ENCODE measurements at regions not wholly inside any gene's neighbourhood (a gene's known extent, or its start where the extent isn't known, plus 50 kb on each side); places are given as distances from the start of the nearest gene placed in this dataset.

GRCh38 chr4:35734381-35735098, 509.8 kb downstream of the ARAP2 start:
- Histone ChIP-seq H3K9me2 (replicated peaks; ENCODE audit: low read depth, low read length) (no peaks in the 10 kb centered on the region), H3K79me2 (ENCODE audit: insufficient read depth, low read length) (no peaks in the 10 kb centered on the region), H3K4me1 (ENCODE audit: insufficient read depth, low read length, poor library complexity, severe bottlenecking) (no peaks in the 10 kb centered on the region), H3K9ac (ENCODE audit: low read depth, low read length, poor library complexity, severe bottlenecking) (no peak overlapping the region), H3K27me3 (ENCODE audit: insufficient read depth, low read length, poor library complexity, severe bottlenecking) (no peaks in the 10 kb centered on the region), H3K4me3 (ENCODE audit: low read length, poor library complexity, severe bottlenecking) (no peak overlapping the region), H3F3A (ENCODE audit: low read depth) (no peaks in the 10 kb centered on the region), H3K4me2 (ENCODE audit: low read depth, low read length, poor library complexity, severe bottlenecking) (no peak overlapping the region), H3K36me3 (ENCODE audit: insufficient read depth, low read length) (no peaks in the 10 kb centered on the region), H4K20me1 (ENCODE audit: insufficient read depth, low read length, poor library complexity, severe bottlenecking) (no peaks in the 10 kb centered on the region), H3K9me3 (ENCODE audit: insufficient read depth, low read depth, low read length) (no peaks in the 10 kb centered on the region), H2AFZ (ENCODE audit: low read length) (no peak overlapping the region)
- TF ChIP-seq EZH2phosphoT487 (IDR thresholded peaks at IDR 0.05; ENCODE audit: borderline replicate concordance) (no peak), CTCF (conservative IDR thresholded peaks at IDR 0.05; ENCODE audit: low read length) (no peak)

GRCh38 chr4:35739308-35739707, 505.0 kb downstream of the ARAP2 start:
- Histone ChIP-seq H3F3A (ENCODE audit: low read depth) (no peaks in the 10 kb centered on the region), H3K4me2 (ENCODE audit: low read depth, low read length, poor library complexity, severe bottlenecking) (no peak overlapping the region), H4K20me1 (ENCODE audit: insufficient read depth, low read length, poor library complexity, severe bottlenecking) (no peaks in the 10 kb centered on the region), H3K9me2 (replicated peaks; ENCODE audit: low read depth, low read length) (no peaks in the 10 kb centered on the region), H3K36me3 (ENCODE audit: insufficient read depth, low read length) (no peaks in the 10 kb centered on the region), H3K27me3 (ENCODE audit: insufficient read depth, low read length, poor library complexity, severe bottlenecking) (no peaks in the 10 kb centered on the region), H3K79me2 (ENCODE audit: insufficient read depth, low read length) (no peaks in the 10 kb centered on the region), H2AFZ (ENCODE audit: low read length) (no peak overlapping the region), H3K4me1 (ENCODE audit: insufficient read depth, low read length, poor library complexity, severe bottlenecking) (no peaks in the 10 kb centered on the region), H3K9me3 (ENCODE audit: insufficient read depth, low read depth, low read length) (no peaks in the 10 kb centered on the region), H3K9ac (ENCODE audit: low read depth, low read length, poor library complexity, severe bottlenecking) (no peak overlapping the region), H3K4me3 (ENCODE audit: low read length, poor library complexity, severe bottlenecking) (no peak overlapping the region)
- TF ChIP-seq CTCF (conservative IDR thresholded peaks at IDR 0.05; ENCODE audit: low read length) (no peak), EZH2phosphoT487 (IDR thresholded peaks at IDR 0.05; ENCODE audit: borderline replicate concordance) (no peak)

GRCh38 chr4:35754047-35754446, 490.3 kb downstream of the ARAP2 start:
- Histone ChIP-seq H3K4me2 (ENCODE audit: low read depth, low read length, poor library complexity, severe bottlenecking) (no peak overlapping the region), H3K4me1 (ENCODE audit: insufficient read depth, low read length, poor library complexity, severe bottlenecking) (no peaks in the 10 kb centered on the region), H3K36me3 (ENCODE audit: insufficient read depth, low read length) (no peaks in the 10 kb centered on the region), H4K20me1 (ENCODE audit: insufficient read depth, low read length, poor library complexity, severe bottlenecking) (no peaks in the 10 kb centered on the region), H2AFZ (ENCODE audit: low read length) (no peak overlapping the region), H3K4me3 (ENCODE audit: low read length, poor library complexity, severe bottlenecking) (no peak overlapping the region), H3K9me2 (replicated peaks; ENCODE audit: low read depth, low read length) (no peaks in the 10 kb centered on the region), H3K9ac (ENCODE audit: low read depth, low read length, poor library complexity, severe bottlenecking) (no peak overlapping the region), H3K9me3 (ENCODE audit: insufficient read depth, low read depth, low read length) (no peaks in the 10 kb centered on the region), H3F3A (ENCODE audit: low read depth) (no peaks in the 10 kb centered on the region), H3K79me2 (ENCODE audit: insufficient read depth, low read length) (no peaks in the 10 kb centered on the region), H3K27me3 (ENCODE audit: insufficient read depth, low read length, poor library complexity, severe bottlenecking) (no peaks in the 10 kb centered on the region)
- no peak for TF ChIP-seq EZH2phosphoT487 (IDR thresholded peaks at IDR 0.05; ENCODE audit: borderline replicate concordance)
- no peak for TF ChIP-seq CTCF (conservative IDR thresholded peaks at IDR 0.05; ENCODE audit: low read length)

Measured in Loucy (cell line).